Neural progenitor cell (in vitro differentiated cells): ENCODE measurements at regions not wholly inside any gene's neighbourhood (a gene's known extent, or its start where the extent isn't known, plus 50 kb on each side); places are given as distances from the start of the nearest gene placed in this dataset.
A peak's percentile ranks its signal among the peaks of the same experiment; 100 is the strongest.

Source experiments
- DNase-seq: peaks from one replicate; pipeline ENCODE4 v3.0.0-alpha.2; 2016; ENCODE audit warnings: low spot score
- H2AFZ ChIP-seq: fragments of 200-600 bp; sonication (generic); replicated peaks from 2 replicates; pipeline ENCODE4 v1.6.1; 2016; ENCODE audit warnings: antibody characterized with exemption
- H3F3A ChIP-seq: fragments of 200-600 bp; sonication (generic); 2 replicates; pipeline ENCODE4 v1.6.1; 2016; ENCODE audit warnings: antibody characterized with exemption, low read depth
- H3K27ac ChIP-seq: fragments of 200-600 bp; sonication (generic); 2 replicates; pipeline ENCODE4 v1.5.1; 2016; ENCODE audit warnings: mild to moderate bottlenecking
- H3K27me3 ChIP-seq: fragments of 200-600 bp; sonication (generic); 2 replicates; pipeline ENCODE4 v1.6.1; 2016; ENCODE audit warnings: mild to moderate bottlenecking, moderate library complexity
- H3K36me3 ChIP-seq: fragments of 200-600 bp; sonication (generic); 2 replicates; pipeline ENCODE4 v1.5.1; 2016
- H3K4me1 ChIP-seq: fragments of 200-600 bp; sonication (generic); 2 replicates; pipeline ENCODE4 v1.6.1; 2016; ENCODE audit warnings: mixed run types
- H3K4me2 ChIP-seq: fragments of 200-600 bp; sonication (generic); 2 replicates; pipeline ENCODE4 v1.6.1; 2016
- H3K4me3 ChIP-seq: fragments of 200-600 bp; sonication (generic); 2 replicates; pipeline ENCODE4 v1.5.1; 2016
- H3K79me2 ChIP-seq: fragments of 200-600 bp; sonication (generic); 2 replicates; pipeline ENCODE4 v1.6.1; 2016; ENCODE audit warnings: low read depth
- H3K9ac ChIP-seq: fragments of 200-600 bp; sonication (generic); 2 replicates; pipeline ENCODE4 v1.6.1; 2016
- H3K9me3 ChIP-seq: fragments of 200-600 bp; sonication (generic); 2 replicates; pipeline ENCODE4 v1.5.1; 2016; ENCODE audit warnings: low read depth
- H4K20me1 ChIP-seq: fragments of 200-600 bp; sonication (generic); 2 replicates; pipeline ENCODE4 v1.6.1; 2016; ENCODE audit warnings: low read depth
- H3K27ac Mint-ChIP-seq: 3 replicates; pipeline ENCODE4 v1.8.0; 2021; ENCODE audit warnings: mixed read lengths
- H3K27me3 Mint-ChIP-seq: 2 replicates; pipeline ENCODE4 v1.8.0; 2022; ENCODE audit warnings: low read depth, mild to moderate bottlenecking, inconsistent platforms, moderate library complexity, mixed read lengths; ENCODE audit not compliant: insufficient read depth
- H3K36me3 Mint-ChIP-seq: 3 replicates; pipeline ENCODE4 v1.8.0; 2021; ENCODE audit warnings: mixed read lengths
- H3K4me1 Mint-ChIP-seq: 3 replicates; pipeline ENCODE4 v1.8.0; 2021; ENCODE audit warnings: mixed read lengths
- H3K4me3 Mint-ChIP-seq: 3 replicates; pipeline ENCODE4 v1.8.0; 2021; ENCODE audit warnings: mild to moderate bottlenecking, moderate library complexity, mixed read lengths
- H3K9me3 Mint-ChIP-seq: 3 replicates; pipeline ENCODE4 v1.8.0; 2020; ENCODE audit warnings: mixed read lengths
- CTCF ChIP-seq: fragments of 200-600 bp; sonication (generic); IDR thresholded peaks from 2 replicates; pipeline ENCODE4 v1.5.1; 2017; ENCODE audit warnings: antibody characterized with exemption, mild to moderate bottlenecking
- EZH2 ChIP-seq: fragments of 200-600 bp; sonication (generic); IDR thresholded peaks from 2 replicates; pipeline ENCODE4 v1.6.1; 2017; ENCODE audit warnings: antibody characterized with exemption, mild to moderate bottlenecking, moderate library complexity
- EZH2phosphoT487 ChIP-seq: fragments of 200-600 bp; sonication (generic); IDR thresholded peaks from 2 replicates; pipeline ENCODE4 v1.6.1; 2017; ENCODE audit warnings: antibody characterized with exemption

- H4K20me1 ChIP-seq: peaks cover 31% of the 10 kb centered on the region
- no peak overlapping the region for H2AFZ ChIP-seq
- no peak overlapping the region for H3K4me3 Mint-ChIP-seq
- TF ChIP-seq EZH2phosphoT487 (no peak), EZH2 (peak; percentile 74)
- H3F3A ChIP-seq: peaks cover 8% of the 10 kb centered on the region
- H3K9me3 Mint-ChIP-seq: peaks cover 11% of the 10 kb centered on the region
- H3K36me3 Mint-ChIP-seq: peaks cover 2% of the 10 kb centered on the region
- DNase-seq: no peak
- peak overlapping the region; percentile 61 for H3K4me2 ChIP-seq
- H3K4me1 Mint-ChIP-seq: peaks cover 8% of the 10 kb centered on the region
- no peaks in the 10 kb centered on the region for H3K4me1 ChIP-seq
- no peak overlapping the region for H3K9ac ChIP-seq
- H3K36me3 ChIP-seq: no peaks in the 10 kb centered on the region
- no peak overlapping the region for H3K27ac ChIP-seq
- peaks cover 45% of the 10 kb centered on the region for H3K27me3 Mint-ChIP-seq
- H3K79me2 ChIP-seq: no peaks in the 10 kb centered on the region
- peaks cover 75% of the 10 kb centered on the region for H3K27me3 ChIP-seq
- peaks cover under 1% of the 10 kb centered on the region for H3K9me3 ChIP-seq
- H3K4me3 ChIP-seq: peak overlapping the region; percentile 34
- H3K27ac Mint-ChIP-seq: no peak overlapping the region
Measured at GRCh38 chr20:63072231-63072791, 65.5 kb upstream of the BHLHE23 start.

DNA sequence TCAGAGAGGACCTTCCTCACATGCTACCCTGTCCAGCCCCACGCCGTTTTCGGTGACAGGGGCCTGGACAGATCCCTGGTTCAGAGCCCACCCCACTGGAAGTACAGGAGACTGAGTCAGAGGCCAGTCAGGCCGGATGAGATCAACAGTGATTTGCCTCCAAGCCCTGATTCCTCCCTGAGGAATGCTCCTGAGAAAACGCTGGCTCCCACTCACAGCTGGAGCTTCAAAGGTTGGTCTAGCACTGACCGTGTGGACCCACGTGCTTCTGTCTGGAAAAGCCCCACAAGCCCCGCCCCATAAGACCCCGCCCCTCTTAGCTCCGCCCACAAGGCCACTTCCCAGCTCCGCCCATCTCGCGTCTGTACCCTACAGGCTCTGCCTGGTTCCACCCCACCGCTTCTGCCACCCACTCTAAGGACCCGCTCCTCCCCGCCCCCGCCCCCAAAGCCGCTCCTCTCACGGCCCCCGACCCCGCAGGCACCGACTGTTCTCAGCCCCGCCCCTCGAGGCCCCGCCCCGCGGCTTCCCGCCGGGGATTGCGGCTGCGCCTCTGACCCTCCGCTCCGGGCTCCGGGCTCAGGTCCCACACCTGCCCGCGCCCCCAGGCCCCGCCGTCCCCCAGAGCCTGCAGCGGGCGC is 64.9 kb upstream of the BHLHE23 start:
- peaks cover 51% of the 10 kb centered on the region for H3K27me3 Mint-ChIP-seq
- peak overlapping the region; percentile 38 for H3K4me3 Mint-ChIP-seq
- peak overlapping the region; percentile 61 for H3K4me2 ChIP-seq
- H3K36me3 ChIP-seq: no peaks in the 10 kb centered on the region
- H3K9me3 Mint-ChIP-seq: peaks cover 10% of the 10 kb centered on the region
- no peak overlapping the region for H3K27ac Mint-ChIP-seq
- peaks cover 2% of the 10 kb centered on the region for H3K36me3 Mint-ChIP-seq
- no peak overlapping the region for H3K9ac ChIP-seq
- no peaks in the 10 kb centered on the region for H3K79me2 ChIP-seq
- H3K4me1 ChIP-seq: no peaks in the 10 kb centered on the region
- H3K27me3 ChIP-seq: peaks cover 68% of the 10 kb centered on the region
- H3K27ac ChIP-seq: no peak overlapping the region
- peak overlapping the region; percentile 34 for H3K4me3 ChIP-seq
- H4K20me1 ChIP-seq: peaks cover 31% of the 10 kb centered on the region
- no peaks in the 10 kb centered on the region for H3K9me3 ChIP-seq
- peaks cover 8% of the 10 kb centered on the region for H3F3A ChIP-seq
- TF ChIP-seq EZH2 (no peak), CTCF (no peak), EZH2phosphoT487 (no peak)
- H3K4me1 Mint-ChIP-seq: peaks cover 12% of the 10 kb centered on the region
- DNase-seq: peak; percentile 62
- no peak overlapping the region for H2AFZ ChIP-seq

DNA sequence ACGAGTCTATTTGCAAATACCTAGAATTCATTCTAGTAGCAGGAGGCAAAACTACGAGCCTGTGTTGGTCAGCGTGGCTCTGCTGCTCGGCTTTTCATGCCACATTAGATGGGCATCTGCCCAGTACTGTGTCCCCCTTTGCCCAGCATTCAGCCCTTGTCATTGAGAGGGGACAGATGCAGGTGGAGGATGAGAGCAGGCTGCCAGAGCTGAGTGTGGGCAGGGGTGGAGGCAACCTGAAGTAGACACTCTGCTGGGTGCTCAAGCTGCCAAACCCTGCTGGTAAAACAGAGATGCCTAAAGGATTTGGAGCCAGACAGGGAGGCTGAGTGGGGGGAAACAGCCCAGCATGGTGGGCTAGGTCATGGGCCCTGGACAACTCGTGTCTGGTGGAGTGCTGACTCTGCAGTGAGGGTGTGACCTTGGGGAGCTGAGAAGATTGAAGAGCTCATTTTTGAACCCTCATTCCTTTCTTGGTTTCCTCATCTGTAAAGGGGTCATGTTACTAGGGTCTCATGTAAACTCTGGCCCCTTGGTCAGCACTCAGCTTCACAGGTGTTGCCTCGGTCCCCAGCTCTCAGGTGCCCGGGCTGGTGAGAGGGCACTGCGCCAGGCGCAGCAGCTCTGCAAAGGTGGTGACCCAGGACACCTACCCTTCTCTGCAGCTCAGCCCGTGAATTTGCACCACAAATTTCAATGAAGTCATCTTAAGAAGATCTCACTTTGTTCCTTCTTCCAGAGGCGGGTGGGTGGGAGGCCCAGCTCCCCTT is 64.2 kb upstream of the BHLHE23 start:
- Mint-ChIP-seq H3K4me3 (no peak overlapping the region), H3K9me3 (peaks cover 5% of the 10 kb centered on the region), H3K27me3 (peaks cover 51% of the 10 kb centered on the region), H3K4me1 (peaks cover 12% of the 10 kb centered on the region), H3K36me3 (peaks cover 2% of the 10 kb centered on the region), H3K27ac (no peak overlapping the region)
- Histone ChIP-seq H3K27me3 (peaks cover 61% of the 10 kb centered on the region), H3K4me3 (no peak overlapping the region), H3K9ac (no peak overlapping the region), H3K79me2 (no peaks in the 10 kb centered on the region), H3F3A (peaks cover 8% of the 10 kb centered on the region), H3K9me3 (no peaks in the 10 kb centered on the region), H2AFZ (no peak overlapping the region), H4K20me1 (peaks cover 31% of the 10 kb centered on the region), H3K27ac (no peak overlapping the region), H3K4me1 (no peaks in the 10 kb centered on the region), H3K4me2 (no peak overlapping the region), H3K36me3 (no peaks in the 10 kb centered on the region)
- TF ChIP-seq EZH2phosphoT487 (no peak), CTCF (no peak), EZH2 (no peak)
- DNase-seq: no peak
